HG02852 (cell line): ENCODE measurements at regions not wholly inside any gene's neighbourhood (a gene's known extent, or its start where the extent isn't known, plus 50 kb on each side); places are given as distances from the start of the nearest gene placed in this dataset.

ENCODE experiments used
- ATAC-seq: cut with Tn5 transposase; IDR thresholded peaks from one replicate; pipeline ENCODE4 v1.9.1; 2021; ENCODE audit warnings: mild to moderate bottlenecking, moderate library complexity; ENCODE audit not compliant: unreplicated experiment

- ATAC-seq: no peak
Measured at GRCh38 chr14:34025325-34026017, 74.6 kb upstream of the EGLN3 start.

- ATAC-seq: no peak
Measured at GRCh38 chr14:34024768-34025144, 73.9 kb upstream of the EGLN3 start.

GRCh38 chr14:34023824-34024767 is 73.2 kb upstream of the EGLN3 start:
- no peak for ATAC-seq

GRCh38 chr14:34021096-34021495 is 70.2 kb upstream of the EGLN3 start:
- no peak for ATAC-seq

GRCh38 chr14:34020014-34020413 is 69.1 kb upstream of the EGLN3 start:
- no peak for ATAC-seq

GRCh38 chr14:34018564-34019244 is 67.8 kb upstream of the EGLN3 start:
- peak; percentile 54 for ATAC-seq

- ATAC-seq: no peak
Measured at GRCh38 chr14:34018125-34018524, 67.3 kb upstream of the EGLN3 start.

- ATAC-seq: no peak
Measured at GRCh38 chr14:34015383-34015782, 64.5 kb upstream of the EGLN3 start.

GRCh38 chr14:34014936-34015335 is 64.1 kb upstream of the EGLN3 start:
- ATAC-seq: no peak

- peak; percentile 62 for ATAC-seq
Measured at GRCh38 chr14:34013721-34014060, 62.8 kb upstream of the EGLN3 start.

GRCh38 chr14:34012978-34013720 is 62.3 kb upstream of the EGLN3 start:
- ATAC-seq: peak; percentile 84

GRCh38 chr14:34012369-34012768 is 61.5 kb upstream of the EGLN3 start:
- ATAC-seq: no peak

- ATAC-seq: no peak
Measured at GRCh38 chr14:34009956-34010355, 59.1 kb upstream of the EGLN3 start.

- ATAC-seq: no peak
Measured at GRCh38 chr14:34007902-34008301, 57.0 kb upstream of the EGLN3 start.

GRCh38 chr14:34005901-34006300 is 55.0 kb upstream of the EGLN3 start:
- no peak for ATAC-seq

GRCh38 chr14:34004881-34005280 is 54.0 kb upstream of the EGLN3 start:
- no peak for ATAC-seq

GRCh38 chr14:34003691-34004090 is 52.8 kb upstream of the EGLN3 start:
- ATAC-seq: no peak

- no peak for ATAC-seq
Measured at GRCh38 chr14:34003082-34003668, 52.3 kb upstream of the EGLN3 start.
